HG02571 (cell line): ENCODE measurements at regions not wholly inside any gene's neighbourhood (a gene's known extent, or its start where the extent isn't known, plus 50 kb on each side); places are given as distances from the start of the nearest gene placed in this dataset.

Source experiments
- ATAC-seq: cut with Tn5 transposase; IDR thresholded peaks from one replicate; pipeline ENCODE4 v1.9.1; 2021; ENCODE audit warnings: mild to moderate bottlenecking, moderate library complexity; ENCODE audit not compliant: unreplicated experiment

DNA sequence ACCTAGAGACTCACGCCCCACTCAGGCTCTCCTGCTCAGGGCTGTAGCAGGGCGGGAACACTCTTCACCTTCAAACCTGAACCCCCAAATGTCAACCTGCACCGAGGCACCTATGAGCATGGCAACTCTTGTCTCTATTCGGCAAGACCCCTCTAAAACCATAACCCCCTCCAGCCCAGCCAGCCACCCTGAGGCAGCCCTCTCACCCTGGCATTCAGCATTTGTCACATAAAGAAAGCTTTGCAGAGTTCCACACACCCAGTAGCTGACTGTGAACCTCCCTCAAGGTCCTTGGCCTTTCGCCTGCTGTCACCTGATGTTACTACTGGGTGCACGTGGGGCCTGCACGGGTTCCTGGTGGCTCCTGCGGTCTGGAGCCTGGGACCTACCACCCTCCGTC, 97.2 kb upstream of the ALKAL2 start:
- no peak for ATAC-seq

DNA sequence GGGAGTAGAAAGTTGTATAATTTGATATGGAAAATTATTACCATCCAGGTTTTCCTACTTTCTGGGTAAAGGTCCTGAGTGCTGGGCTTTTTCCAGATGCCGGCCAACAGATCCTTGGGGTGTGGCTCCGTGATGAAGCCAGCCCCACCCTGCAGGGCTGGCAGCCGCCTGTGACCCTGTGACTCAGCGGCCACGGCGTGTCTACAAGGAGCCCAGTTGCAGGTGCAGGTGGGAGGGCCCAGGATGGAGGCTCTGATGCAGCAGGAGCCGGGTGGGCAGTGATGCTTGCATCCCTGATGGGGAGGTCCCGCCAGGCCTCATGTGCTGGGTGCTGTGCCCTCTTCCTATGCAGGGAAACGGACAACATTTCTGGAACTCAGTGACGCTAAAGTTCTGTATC, 96.0 kb upstream of the ALKAL2 start:
- ATAC-seq: no peak

DNA sequence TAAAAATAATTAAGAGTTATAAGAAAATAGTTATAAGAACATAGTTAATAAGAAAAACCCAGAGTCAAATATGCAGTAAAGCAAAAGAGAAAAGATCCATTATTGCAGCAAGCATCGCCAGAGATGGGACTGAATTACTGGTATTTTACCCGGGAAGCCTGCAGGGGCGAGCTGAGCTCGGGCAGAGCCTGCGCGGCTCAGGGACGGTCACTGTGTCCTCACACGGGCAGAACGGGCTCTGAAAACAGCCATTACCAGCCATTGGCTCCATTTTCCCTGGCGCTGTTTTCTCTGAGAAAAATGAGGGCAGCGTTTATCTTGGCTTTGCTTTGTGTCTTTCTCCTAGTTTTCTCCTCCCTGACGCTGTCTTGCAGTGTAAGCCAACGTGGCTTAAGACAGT, 95.3 kb upstream of the ALKAL2 start:
- no peak for ATAC-seq

DNA sequence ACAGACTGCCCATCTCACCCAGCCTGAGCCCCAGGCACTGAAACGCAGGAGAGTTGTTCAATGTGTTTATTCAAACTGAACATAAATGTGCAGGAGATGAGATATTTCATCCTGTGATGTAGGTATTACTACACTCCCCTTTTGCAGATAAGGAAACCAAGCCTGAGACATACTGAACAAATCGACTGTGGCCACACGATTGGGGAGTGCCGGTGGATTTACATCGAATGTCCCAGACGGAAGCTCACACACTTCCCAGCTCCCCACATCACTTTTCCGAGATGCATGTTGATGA, 94.8 kb upstream of the ALKAL2 start:
- ATAC-seq: no peak

DNA sequence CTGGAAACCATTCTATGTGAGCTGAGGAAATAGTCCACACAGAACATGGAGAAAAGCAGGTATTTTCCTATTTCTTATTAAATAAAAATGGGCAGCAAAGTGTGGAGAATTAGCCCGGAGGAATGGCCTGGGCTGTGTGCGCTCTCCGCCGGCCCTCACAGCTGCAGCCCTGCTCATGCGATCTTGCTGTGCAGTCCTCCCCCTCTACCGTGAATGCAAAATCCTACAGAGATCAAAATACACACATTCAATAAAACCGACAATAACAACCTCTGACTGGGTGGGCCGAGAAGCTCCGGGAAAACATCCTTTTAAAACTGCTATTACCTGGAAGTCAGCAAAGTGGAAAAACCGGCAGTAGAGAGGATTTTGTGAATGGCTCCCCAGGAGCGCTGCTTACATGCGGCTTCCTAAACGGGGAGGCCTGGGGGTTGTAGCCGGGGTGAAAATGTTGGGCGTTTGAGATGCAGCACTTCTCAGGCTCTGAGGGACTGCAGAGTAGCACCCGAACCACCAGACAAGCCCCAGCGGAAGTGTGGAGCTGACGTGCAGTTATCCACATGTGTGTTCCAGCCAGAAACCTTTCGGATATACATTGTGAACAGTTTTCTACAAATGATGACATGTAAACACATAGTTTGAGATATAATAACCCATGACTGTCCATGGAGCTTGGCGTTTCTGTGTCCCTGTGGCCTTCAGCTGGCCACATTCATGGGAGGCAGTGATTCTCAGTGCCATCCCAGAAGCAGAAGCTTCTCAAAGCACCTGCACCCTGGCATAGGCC, 94.2 kb upstream of the ALKAL2 start:
- no peak for ATAC-seq

DNA sequence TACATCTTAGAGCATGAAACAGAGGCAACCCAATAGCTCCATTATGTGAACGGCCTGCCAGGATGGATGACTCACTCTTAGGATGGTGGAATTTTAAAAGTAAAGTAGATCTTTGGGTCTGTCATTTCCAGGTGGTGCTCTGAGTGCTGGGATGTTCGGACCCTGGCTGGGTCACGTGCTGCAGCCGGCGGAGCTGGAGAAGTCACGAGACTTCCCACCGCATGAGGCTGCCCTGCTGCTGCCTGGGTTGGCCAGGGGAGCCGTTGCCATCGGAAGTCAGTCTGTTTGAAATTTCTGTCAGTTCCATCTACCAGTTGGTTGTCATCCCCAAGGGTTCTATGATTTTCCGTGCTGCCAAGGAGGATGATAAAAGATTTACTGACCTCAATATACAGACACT, 93.3 kb upstream of the ALKAL2 start:
- no peak for ATAC-seq

DNA sequence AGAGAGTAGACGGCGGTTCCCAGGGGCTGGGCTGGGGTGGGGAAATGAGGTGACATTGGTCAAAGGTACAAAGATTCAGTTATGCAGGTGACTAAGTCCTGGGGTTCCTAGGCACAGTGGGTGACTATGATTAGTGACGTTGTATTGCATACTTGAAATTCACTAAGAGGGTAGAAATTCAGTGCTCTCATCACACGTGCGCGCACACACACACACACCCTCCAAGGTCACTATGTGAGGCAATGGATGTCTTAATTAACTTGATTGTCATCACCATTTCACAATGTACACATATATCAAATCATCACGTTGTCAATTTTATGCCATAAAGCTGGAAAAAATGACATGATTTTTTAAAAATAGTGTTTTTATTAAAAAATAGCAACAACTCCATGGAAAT, 92.9 kb upstream of the ALKAL2 start:
- no peak for ATAC-seq

DNA sequence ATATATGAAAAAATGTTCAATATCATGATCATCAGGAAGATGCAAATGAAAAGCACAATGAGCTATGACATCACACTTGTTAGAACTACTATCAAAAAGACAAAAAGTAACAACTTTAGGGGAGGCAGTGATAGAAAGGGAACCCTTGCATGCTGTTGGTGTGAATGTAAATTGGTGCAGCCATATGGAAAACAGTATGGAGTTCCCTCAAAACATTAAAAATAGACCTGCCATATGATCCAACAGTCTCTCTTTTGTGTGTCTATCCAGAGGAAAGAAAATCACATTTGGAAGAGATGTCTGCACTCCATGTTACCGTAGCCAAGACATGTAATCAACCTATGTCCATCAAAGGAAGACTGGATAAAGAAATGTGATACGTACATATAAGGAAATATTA, 92.3 kb upstream of the ALKAL2 start:
- no peak for ATAC-seq

DNA sequence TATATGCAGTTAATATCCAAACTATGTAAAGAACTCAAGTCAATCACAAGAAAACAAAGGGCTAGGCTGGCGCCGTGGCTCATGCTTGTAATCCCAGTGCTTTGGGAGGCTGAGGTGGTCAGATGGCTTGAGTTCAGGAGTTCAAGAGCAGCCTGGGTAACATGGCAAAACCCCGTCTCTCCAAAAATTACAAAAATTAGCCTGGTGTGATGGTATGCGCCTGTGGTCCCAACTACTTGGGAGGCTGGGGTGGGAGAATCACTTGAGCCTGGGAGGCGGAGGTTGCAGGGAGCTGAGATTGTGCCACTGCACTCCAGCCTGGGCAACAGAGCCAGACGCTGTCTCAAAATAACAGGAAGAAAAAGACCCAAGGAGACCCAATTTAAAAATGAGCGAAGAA, 91.9 kb upstream of the ALKAL2 start:
- no peak for ATAC-seq

DNA sequence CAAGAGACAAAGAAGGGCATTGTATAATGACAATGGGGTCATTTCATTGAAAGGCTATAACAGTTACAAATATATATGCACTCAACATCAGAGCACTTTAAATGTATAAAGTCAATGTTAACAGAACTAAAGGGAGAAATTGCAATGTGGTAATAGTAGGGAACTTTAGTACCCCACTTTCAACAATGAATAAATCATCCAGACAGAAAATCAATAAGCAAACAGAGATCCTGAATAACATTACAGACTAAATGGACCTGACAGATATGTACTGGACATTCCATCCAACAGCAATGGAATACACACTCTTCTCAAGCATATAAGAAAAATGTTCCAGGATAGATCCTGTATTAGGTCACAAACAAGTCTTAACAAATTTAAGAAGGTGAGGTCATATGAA, 90.5 kb upstream of the ALKAL2 start:
- no peak for ATAC-seq

DNA sequence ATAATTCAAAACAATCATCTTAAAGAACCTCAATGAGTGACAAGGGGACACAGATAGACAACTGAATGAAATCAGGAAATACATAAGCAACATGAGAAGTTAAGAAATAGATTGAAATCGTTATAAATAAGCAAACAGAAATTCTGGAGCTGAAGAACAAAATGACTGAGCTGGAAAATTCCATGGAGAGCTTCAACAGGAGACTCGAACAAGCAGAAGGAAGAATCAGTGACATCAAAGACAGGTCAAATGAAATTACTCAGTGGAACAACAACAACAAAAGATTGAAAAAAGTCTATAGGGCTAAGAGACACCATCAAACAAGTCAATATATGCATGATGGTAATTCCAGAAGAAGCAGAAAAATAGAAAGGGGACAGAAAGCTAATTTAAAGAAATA, 89.5 kb upstream of the ALKAL2 start:
- no peak for ATAC-seq

DNA sequence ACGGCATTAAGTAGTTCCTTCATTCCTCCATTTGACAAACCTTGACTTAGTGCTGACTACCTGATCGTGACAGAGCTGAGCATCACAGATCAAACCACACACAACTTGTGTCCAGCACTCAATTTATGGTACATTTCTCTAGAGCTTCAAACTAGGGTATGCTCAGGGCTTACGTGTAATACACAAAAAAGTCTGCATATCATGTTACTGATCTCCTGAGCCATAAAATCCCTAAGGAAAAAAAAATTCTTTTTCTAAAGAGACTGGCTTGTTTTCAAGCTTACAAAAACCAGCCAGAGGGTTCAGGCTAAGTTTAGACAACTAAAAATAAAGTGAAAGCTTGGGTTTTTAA, 88.0 kb upstream of the ALKAL2 start:
- ATAC-seq: no peak

DNA sequence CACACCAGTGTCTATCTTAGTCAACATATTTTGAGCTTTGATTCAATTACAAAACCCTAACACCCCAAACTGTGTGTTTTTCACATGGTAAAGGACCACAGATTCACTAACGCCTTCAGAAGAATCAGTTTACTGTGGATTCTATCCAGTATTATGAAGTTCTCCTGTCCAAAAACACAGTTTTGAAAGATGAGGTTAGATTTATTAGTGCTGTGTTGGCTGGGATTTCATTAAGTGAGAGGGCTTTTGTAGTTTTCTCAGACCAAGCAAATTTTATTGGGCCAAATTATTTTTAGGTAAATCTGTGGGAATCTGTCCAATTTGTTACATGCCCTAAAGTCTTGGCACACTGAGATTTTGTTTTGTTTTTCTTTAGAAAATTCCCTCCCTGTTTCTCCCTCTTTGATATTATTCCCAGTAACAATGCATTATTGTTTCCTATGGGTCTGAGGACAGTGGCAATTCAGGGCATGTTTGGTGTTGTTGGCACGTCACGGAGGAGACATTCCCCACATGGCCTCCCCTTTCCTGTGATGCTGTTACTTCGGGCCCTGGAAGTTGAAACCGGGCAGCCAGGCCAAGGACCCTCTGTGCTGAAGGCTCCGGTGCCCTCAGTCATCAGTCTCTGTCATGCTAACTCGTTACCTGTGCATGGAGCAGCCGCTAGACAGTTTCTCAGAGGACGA, 87.5 kb upstream of the ALKAL2 start:
- ATAC-seq: no peak

DNA sequence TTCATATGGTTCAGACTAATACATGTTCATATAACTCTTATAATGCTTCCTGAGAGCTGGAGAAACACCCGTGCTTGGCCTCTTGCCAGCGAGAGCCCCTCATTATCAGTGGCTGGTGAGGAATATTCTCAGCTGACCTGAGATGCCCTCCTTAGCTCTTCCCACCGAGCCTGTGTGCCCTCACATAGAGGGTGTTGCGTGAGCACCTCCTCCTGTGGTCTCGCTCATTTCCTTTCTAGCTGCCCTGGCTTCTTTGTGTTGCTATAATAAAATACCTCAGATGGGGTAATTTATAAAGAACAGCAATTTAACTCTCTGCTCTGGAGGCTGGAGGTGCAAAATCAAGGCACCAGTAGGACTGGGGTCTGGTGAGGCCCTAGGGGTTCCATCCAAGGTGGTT, 80.5 kb upstream of the ALKAL2 start:
- ATAC-seq: no peak

DNA sequence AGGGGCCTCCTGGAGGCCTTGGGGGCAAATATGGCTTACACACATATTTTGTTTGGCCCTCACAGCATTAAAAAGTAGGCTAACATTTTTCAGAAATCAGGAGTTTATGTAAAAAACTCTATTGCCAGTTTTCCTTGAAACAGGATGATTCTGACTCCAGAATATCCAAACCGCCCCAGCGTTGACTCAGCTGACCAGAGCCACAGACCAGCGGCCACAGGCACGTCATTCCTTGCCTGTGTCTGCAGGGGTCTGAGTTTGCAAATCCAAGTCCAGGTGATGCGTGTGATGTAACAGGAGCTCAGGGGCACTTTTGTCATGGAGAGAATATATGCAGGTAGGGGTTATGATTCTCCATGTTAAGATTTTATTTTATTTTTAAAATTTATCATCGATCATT, 79.4 kb upstream of the ALKAL2 start:
- no peak for ATAC-seq

DNA sequence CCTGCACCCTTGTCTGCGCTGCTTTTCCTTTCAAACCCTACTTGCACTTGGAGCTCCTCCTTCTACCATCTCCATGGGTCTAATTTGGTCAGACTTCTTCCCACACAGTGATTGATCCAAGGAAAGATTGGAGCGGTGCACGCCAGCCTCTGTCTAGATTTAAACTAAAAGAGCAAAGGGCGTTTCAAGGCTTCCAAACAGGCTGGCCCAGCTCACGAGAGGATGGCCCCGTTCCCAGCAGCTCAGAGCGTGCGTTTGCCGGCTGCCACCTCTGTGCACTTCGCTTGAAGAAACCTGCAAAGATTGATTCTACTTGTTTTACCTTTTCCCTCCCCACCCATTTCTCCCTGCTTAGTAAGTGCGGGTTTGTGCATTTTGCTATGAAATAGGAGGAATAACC, 78.8 kb upstream of the ALKAL2 start:
- no peak for ATAC-seq

DNA sequence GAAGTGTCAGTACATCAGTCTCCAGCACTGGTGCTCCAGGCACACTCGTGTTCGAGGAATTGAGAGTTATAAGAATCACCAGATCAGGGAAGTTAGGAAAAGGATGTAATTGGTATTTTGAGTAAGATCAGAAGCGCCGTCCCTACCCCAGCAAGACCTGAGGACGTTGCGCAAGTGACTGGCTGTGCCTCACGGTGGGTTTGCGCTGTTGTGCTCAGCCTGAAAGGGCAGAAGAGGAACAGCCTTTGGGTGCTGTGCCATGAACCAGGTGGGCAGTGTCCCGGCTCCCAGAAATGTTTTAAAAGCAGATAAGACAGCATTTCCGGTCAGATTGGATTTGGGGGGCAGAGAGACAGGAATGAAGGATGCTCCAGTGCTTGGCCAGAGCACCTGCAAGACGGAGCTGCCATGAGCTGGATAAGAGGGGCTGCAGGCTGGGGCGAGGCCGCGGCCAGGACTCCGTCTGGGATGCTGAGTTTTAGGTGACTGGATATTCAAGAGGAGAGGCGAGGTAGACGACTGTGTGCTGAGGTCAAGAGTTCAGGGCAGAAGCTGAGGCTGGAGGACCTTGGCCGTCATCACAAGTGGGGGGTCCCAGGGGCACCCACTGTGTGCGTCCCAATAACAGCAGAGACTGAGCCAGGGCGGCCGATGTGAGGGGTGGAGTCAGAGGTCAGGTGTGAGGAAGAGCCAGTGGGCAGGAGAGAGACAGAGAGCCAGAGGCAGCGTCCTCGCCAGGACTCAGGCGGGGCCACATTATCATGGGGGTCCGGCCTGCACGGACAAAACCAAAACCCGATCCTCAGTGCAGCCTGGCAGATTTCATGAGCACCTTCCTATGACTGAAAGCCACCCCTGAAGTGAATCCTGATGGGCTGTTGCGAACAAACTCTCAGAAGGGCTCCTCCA, 77.7 kb upstream of the ALKAL2 start:
- ATAC-seq: no peak

DNA sequence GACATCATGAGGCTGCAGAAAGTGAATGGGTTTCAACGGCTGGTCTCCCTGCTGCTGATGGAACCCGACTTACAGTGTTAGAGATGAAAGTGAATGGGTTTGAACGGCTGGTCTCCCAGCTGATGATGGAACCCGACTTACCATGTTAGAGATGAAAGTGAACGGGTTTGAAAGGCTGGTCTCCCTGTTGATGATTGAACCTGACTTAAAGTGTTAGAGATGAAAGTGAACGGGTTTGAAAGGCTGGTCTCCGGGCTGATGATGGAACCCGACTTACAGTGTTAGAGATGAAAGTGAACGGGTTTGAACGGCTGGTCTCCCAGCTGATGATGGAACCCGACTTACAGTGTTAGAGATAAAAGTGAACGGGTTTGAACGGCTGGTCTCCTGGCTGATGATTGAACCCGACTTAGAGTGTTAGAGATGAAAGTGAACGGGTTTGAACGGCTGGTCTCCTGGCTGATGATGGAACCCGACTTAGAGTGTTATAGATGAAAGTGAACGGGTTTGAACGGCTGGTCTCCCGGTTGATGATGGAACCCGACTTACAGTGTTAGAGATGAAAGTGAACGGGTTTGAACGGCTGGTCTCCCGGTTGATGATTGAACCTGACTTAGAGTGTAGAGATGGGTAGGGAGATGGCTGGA, 76.1 kb upstream of the ALKAL2 start:
- no peak for ATAC-seq

DNA sequence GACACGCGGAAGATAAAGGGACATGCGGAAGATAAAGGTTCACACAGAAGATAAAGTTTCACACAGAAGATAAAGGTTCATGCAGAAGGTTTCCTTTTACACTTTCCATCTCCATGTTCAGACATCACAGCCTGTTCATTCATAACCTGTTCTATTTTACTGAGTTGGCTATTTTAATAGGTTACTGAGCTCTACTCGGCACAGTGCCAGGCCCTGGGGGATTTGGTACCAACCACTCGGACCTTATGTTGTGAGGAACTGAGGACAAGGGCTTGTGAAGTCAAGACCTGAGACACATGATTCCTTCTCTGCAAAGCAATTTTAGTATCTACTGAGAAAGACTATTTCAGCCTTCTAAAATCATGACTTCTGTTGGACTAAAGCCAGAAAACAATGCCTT, 75.0 kb upstream of the ALKAL2 start:
- ATAC-seq: no peak

DNA sequence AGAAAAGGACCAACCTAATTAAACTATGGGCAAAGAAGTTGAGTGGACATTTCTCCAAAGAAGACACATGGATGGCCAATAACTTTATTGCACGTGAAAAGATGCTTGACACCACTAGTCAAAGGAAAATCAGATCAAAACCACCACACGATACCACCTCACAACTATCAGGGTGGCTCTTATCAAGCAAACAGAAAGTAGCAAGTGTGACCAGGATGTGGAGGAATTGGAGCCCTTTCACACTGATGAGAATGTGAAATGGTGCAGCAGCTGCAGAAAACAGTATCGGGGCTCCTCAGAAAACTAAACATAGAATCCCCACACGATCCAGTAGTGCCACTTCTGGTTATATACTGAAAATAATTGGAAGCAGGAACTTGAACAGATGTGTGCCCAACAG, 72.2 kb upstream of the ALKAL2 start:
- ATAC-seq: no peak

DNA sequence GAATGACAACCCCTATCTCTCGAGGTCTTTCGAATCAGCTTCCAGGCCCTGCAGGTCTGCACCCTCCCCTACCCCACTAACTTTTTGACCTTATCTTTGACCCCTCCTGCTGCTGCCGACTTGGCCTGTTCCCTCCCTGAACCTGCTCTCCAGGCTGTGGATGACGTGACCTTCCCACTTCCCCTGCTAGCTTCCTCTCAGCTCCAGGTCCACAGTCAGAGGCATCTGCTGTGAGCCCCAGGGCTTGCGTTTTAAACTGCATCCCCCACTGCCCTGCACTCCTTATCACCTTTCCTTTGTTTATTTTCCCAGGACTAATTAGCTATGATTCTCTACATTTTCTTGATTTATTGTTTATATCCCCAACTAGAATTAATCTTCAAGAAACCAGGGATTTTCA, 71.2 kb upstream of the ALKAL2 start:
- ATAC-seq: no peak

DNA sequence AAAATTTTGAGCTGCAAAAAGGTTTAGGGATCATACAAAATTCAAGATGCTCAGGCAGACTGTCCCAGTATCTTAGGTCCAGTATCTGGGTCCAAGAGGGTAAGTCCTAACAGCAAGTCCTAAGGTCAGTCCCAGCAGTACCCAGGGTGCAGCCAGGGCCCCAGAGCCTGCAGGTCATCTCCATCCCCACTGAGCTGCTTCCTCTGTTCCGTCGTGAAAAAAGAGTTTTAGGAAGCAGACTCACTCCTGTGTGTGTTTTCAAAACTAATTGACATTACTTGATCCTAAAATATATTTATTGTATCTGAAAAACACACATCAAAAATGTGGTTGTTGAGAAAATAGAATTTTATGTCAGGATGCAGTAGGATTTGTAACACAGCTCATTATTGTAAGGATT, 69.9 kb upstream of the ALKAL2 start:
- ATAC-seq: no peak
